SK-N-SH treated with all-trans-retinoic acid at 6 μM for 48 hours (cell line): ENCODE measurements at regions not wholly inside any gene's neighbourhood (a gene's known extent, or its start where the extent isn't known, plus 50 kb on each side); places are given as distances from the start of the nearest gene placed in this dataset.

Experiments
- ATAC-seq: fragments of 200-7000 bp; cut with Tn5 transposase; 3 replicates; pipeline ENCODE4 v1.9.1; 2020; ENCODE audit warnings: mild to moderate bottlenecking, moderate library complexity
- ARNTL ChIP-seq: fragments of 450-650 bp; formaldehyde crosslinking; IDR thresholded peaks from 2 replicates; pipeline ENCODE4 v1.5.0; 2020; ENCODE audit warnings: low read depth, mild to moderate bottlenecking, moderate library complexity, borderline replicate concordance
- BACH2 ChIP-seq: fragments of 250-450 bp; sonication (Bioruptor Pico); IDR thresholded peaks from 2 replicates; pipeline ENCODE4 v1.9.0; 2021; ENCODE audit warnings: mild to moderate bottlenecking, borderline replicate concordance
- CSDC2 ChIP-seq: fragments of 250-450 bp; sonication (Bioruptor Pico); IDR thresholded peaks from 2 replicates; pipeline ENCODE4 v1.5.0; 2020; ENCODE audit warnings: mild to moderate bottlenecking, moderate library complexity
- CSRNP3 ChIP-seq: fragments of 250-450 bp; sonication (Bioruptor Pico); IDR thresholded peaks from 2 replicates; pipeline ENCODE4 v1.5.1; 2021; ENCODE audit warnings: mild to moderate bottlenecking, moderate library complexity
- ESRRG ChIP-seq: fragments of 250-450 bp; sonication (Bioruptor Pico); IDR thresholded peaks from 2 replicates; pipeline ENCODE4 v1.6.1; 2021; ENCODE audit warnings: mild to moderate bottlenecking
- GLIS3 ChIP-seq: fragments of 250-450 bp; sonication (Bioruptor Pico); IDR thresholded peaks from 2 replicates; pipeline ENCODE4 v1.5.0; 2020; ENCODE audit warnings: mild to moderate bottlenecking, moderate library complexity
- ISL1 ChIP-seq: fragments of 250-450 bp; sonication (Bioruptor Pico); IDR thresholded peaks from 2 replicates; pipeline ENCODE4 v2.1.2; 2022; ENCODE audit warnings: mild to moderate bottlenecking, moderate library complexity
- OSR1 ChIP-seq: fragments of 250-450 bp; sonication (Bioruptor Pico); IDR thresholded peaks from 2 replicates; pipeline ENCODE4 v1.8.0; 2022; ENCODE audit warnings: moderate library complexity, mild to moderate bottlenecking, inconsistent platforms
- POU6F1 ChIP-seq: fragments of 250-450 bp; sonication (Bioruptor Pico); IDR thresholded peaks from 2 replicates; pipeline ENCODE4 v1.8.0; 2021; ENCODE audit warnings: low read depth, mild to moderate bottlenecking, moderate library complexity, borderline replicate concordance
- PPARA ChIP-seq: fragments of 250-450 bp; sonication (Bioruptor Pico); IDR thresholded peaks from 2 replicates; pipeline ENCODE4 v1.5.0; 2020; ENCODE audit warnings: mild to moderate bottlenecking, borderline replicate concordance
- SNAI2 ChIP-seq: fragments of 250-450 bp; sonication (Bioruptor Pico); IDR thresholded peaks from 2 replicates; pipeline ENCODE4 v1.5.0; 2020; ENCODE audit warnings: mild to moderate bottlenecking, moderate library complexity
- TOX ChIP-seq: fragments of 250-450 bp; sonication (Bioruptor Pico); IDR thresholded peaks from 2 replicates; pipeline ENCODE4 v1.8.0; 2021; ENCODE audit warnings: mild to moderate bottlenecking, moderate library complexity, borderline replicate concordance
- ZC3H10 ChIP-seq: fragments of 250-450 bp; sonication (Bioruptor Pico); IDR thresholded peaks from 2 replicates; pipeline ENCODE4 v1.5.1; 2021; ENCODE audit warnings: mild to moderate bottlenecking, moderate library complexity
- ZFP3 ChIP-seq: fragments of 250-450 bp; sonication (Bioruptor Pico); IDR thresholded peaks from 2 replicates; pipeline ENCODE4 v1.5.0; 2020; ENCODE audit warnings: mild to moderate bottlenecking, moderate library complexity
- ZFP30 ChIP-seq: fragments of 450-650 bp; formaldehyde crosslinking; IDR thresholded peaks from 2 replicates; pipeline ENCODE4 v1.5.0; 2022; ENCODE audit warnings: mild to moderate bottlenecking, moderate library complexity
- ZNF565 ChIP-seq: fragments of 450-650 bp; formaldehyde crosslinking; conservative IDR thresholded peaks from 2 replicates; pipeline ENCODE4 v1.5.0; 2020; ENCODE audit warnings: low read depth, mild to moderate bottlenecking, moderate library complexity
- ZNF70 ChIP-seq: fragments of 450-650 bp; formaldehyde crosslinking; IDR thresholded peaks from 2 replicates; pipeline ENCODE4 v1.5.0; 2020; ENCODE audit warnings: mild to moderate bottlenecking, moderate library complexity
- ZNF8 ChIP-seq: fragments of 450-650 bp; formaldehyde crosslinking; IDR thresholded peaks from 2 replicates; pipeline ENCODE4 v1.5.0; 2020; ENCODE audit warnings: mild to moderate bottlenecking, moderate library complexity
- TF ChIP-seq, protein P1 (sequence below): fragments of 250-450 bp; sonication (Bioruptor Pico); IDR thresholded peaks from 2 replicates; pipeline ENCODE4 v1.8.0; 2020; ENCODE audit warnings: mild to moderate bottlenecking, moderate library complexity, borderline replicate concordance
- TF ChIP-seq, protein P2 (sequence below): fragments of 250-450 bp; sonication (Bioruptor Pico); IDR thresholded peaks from 2 replicates; pipeline ENCODE4 v1.5.0; 2020; ENCODE audit warnings: mild to moderate bottlenecking, moderate library complexity

GRCh38 chr2:42942214-42942989 lies 150.0 kb upstream of the HAAO start:
- ATAC-seq = no peak
- no peak for TF ChIP-seq ZFP30
- no peak for TF ChIP-seq ARNTL (CRISPR knock-in tag)

- no peak for TF ChIP-seq PPARA (CRISPR knock-in tag)
- no peak for TF ChIP-seq ESRRG
- no peak for TF ChIP-seq ZNF70 (CRISPR knock-in tag)
- TF ChIP-seq ZFP3 = no peak
- TF ChIP-seq, protein P1, sequence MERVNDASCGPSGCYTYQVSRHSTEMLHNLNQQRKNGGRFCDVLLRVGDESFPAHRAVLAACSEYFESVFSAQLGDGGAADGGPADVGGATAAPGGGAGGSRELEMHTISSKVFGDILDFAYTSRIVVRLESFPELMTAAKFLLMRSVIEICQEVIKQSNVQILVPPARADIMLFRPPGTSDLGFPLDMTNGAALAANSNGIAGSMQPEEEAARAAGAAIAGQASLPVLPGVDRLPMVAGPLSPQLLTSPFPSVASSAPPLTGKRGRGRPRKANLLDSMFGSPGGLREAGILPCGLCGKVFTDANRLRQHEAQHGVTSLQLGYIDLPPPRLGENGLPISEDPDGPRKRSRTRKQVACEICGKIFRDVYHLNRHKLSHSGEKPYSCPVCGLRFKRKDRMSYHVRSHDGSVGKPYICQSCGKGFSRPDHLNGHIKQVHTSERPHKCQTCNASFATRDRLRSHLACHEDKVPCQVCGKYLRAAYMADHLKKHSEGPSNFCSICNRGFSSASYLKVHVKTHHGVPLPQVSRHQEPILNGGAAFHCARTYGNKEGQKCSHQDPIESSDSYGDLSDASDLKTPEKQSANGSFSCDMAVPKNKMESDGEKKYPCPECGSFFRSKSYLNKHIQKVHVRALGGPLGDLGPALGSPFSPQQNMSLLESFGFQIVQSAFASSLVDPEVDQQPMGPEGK = no peak
- no peak for TF ChIP-seq ARNTL (CRISPR knock-in tag)
- TF ChIP-seq ISL1 (CRISPR knock-in tag) = no peak
- TF ChIP-seq TOX (CRISPR knock-in tag) = no peak
- TF ChIP-seq OSR1 = no peak
- TF ChIP-seq SNAI2 = no peak
- TF ChIP-seq ZC3H10 = no peak
- TF ChIP-seq, protein P2, sequence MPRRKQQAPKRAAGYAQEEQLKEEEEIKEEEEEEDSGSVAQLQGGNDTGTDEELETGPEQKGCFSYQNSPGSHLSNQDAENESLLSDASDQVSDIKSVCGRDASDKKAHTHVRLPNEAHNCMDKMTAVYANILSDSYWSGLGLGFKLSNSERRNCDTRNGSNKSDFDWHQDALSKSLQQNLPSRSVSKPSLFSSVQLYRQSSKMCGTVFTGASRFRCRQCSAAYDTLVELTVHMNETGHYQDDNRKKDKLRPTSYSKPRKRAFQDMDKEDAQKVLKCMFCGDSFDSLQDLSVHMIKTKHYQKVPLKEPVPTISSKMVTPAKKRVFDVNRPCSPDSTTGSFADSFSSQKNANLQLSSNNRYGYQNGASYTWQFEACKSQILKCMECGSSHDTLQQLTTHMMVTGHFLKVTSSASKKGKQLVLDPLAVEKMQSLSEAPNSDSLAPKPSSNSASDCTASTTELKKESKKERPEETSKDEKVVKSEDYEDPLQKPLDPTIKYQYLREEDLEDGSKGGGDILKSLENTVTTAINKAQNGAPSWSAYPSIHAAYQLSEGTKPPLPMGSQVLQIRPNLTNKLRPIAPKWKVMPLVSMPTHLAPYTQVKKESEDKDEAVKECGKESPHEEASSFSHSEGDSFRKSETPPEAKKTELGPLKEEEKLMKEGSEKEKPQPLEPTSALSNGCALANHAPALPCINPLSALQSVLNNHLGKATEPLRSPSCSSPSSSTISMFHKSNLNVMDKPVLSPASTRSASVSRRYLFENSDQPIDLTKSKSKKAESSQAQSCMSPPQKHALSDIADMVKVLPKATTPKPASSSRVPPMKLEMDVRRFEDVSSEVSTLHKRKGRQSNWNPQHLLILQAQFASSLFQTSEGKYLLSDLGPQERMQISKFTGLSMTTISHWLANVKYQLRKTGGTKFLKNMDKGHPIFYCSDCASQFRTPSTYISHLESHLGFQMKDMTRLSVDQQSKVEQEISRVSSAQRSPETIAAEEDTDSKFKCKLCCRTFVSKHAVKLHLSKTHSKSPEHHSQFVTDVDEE (CRISPR knock-in tag) = no peak
- TF ChIP-seq ZNF565 = no peak
- TF ChIP-seq POU6F1 (CRISPR knock-in tag) = no peak
- no peak for TF ChIP-seq CSDC2 (CRISPR knock-in tag)
- TF ChIP-seq ZFP30 = no peak
- ATAC-seq = no peak
These were observed 149.3 kb upstream of the HAAO start for GRCh38 chr2:42941633-42942176.

- ATAC-seq = no peak
- TF ChIP-seq, protein P1 = no peak
- TF ChIP-seq CSDC2 (CRISPR knock-in tag) = no peak
- no peak for TF ChIP-seq ZC3H10
- TF ChIP-seq, protein P2 (CRISPR knock-in tag) = no peak
- TF ChIP-seq SNAI2 = no peak
- no peak for TF ChIP-seq ZNF8 (CRISPR knock-in tag)
- TF ChIP-seq CSRNP3 (CRISPR knock-in tag) = no peak
- no peak for TF ChIP-seq ARNTL (CRISPR knock-in tag)
- no peak for TF ChIP-seq POU6F1 (CRISPR knock-in tag)
- TF ChIP-seq ZNF565 = no peak
- TF ChIP-seq GLIS3 (CRISPR knock-in tag) = no peak
- TF ChIP-seq PPARA (CRISPR knock-in tag) = no peak
- TF ChIP-seq BACH2 (CRISPR knock-in tag) = no peak
- TF ChIP-seq ZFP3 = no peak
- no peak for TF ChIP-seq OSR1
These were observed 147.2 kb upstream of the HAAO start for GRCh38 chr2:42939411-42940206.
